SU-DHL-6 (cell line): ENCODE measurements at regions not wholly inside any gene's neighbourhood (a gene's known extent, or its start where the extent isn't known, plus 50 kb on each side); places are given as distances from the start of the nearest gene placed in this dataset.

Experiments
- H2AFZ ChIP-seq: fragments of 200-600 bp; sonication (generic); 2 replicates; pipeline ENCODE4 v1.6.1; 2014; ENCODE audit warnings: low read depth, mild to moderate bottlenecking, moderate library complexity, mixed read lengths, antibody characterized with exemption, low read length; ENCODE audit not compliant: severe bottlenecking
- H3F3A ChIP-seq: fragments of 200-600 bp; shearing (Covaris generic); 2 replicates; pipeline ENCODE4 v1.6.0; 2016; ENCODE audit warnings: antibody characterized with exemption, mild to moderate bottlenecking; ENCODE audit not compliant: insufficient read depth
- H3K27ac ChIP-seq: fragments of 200-600 bp; sonication (generic); 2 replicates; pipeline ENCODE4 v1.5.1; 2016; ENCODE audit warnings: low read depth, mild to moderate bottlenecking, low read length, moderate library complexity, mixed read lengths
- H3K27me3 ChIP-seq: fragments of 200-600 bp; sonication (generic), shearing (Covaris generic); 2 replicates; pipeline ENCODE4 v1.6.0; 2014; ENCODE audit warnings: mild to moderate bottlenecking, low read length
- H3K36me3 ChIP-seq: fragments of 200-600 bp; sonication (generic); 2 replicates; pipeline ENCODE4 v1.6.1; 2014; ENCODE audit warnings: mild to moderate bottlenecking, low read length, mixed read lengths
- H3K4me2 ChIP-seq: fragments of 300-600, 200-600 bp; shearing (Covaris generic), sonication (generic); 2 replicates; pipeline ENCODE4 v1.6.0; 2014; ENCODE audit warnings: low read length, low read depth, mild to moderate bottlenecking; ENCODE audit not compliant: poor library complexity, severe bottlenecking
- H3K4me3 ChIP-seq: fragments of 200-600 bp; sonication (generic); 2 replicates; pipeline ENCODE4 v1.5.1; 2014; ENCODE audit warnings: antibody characterized with exemption, low read length, mild to moderate bottlenecking, mixed read lengths; ENCODE audit not compliant: insufficient read depth, poor library complexity, severe bottlenecking
- H3K79me2 ChIP-seq: fragments of 200-600 bp; sonication (generic); 2 replicates; pipeline ENCODE4 v1.6.1; 2014; ENCODE audit warnings: mild to moderate bottlenecking, low read length, moderate library complexity; ENCODE audit not compliant: insufficient read depth
- H3K9ac ChIP-seq: fragments of 200-600 bp; sonication (generic); 2 replicates; pipeline ENCODE4 v1.7.0; 2014; ENCODE audit warnings: mild to moderate bottlenecking, low read length
- H3K9me2 ChIP-seq: fragments of 200-600 bp; sonication (generic); replicated peaks from 2 replicates; pipeline ENCODE4 v1.6.1; 2014; ENCODE audit warnings: low read length; ENCODE audit not compliant: insufficient read depth
- H3K9me3 ChIP-seq: fragments of 200-600 bp; sonication (generic); 2 replicates; pipeline ENCODE4 v1.6.1; 2014; ENCODE audit warnings: low read length, mixed read lengths; ENCODE audit not compliant: insufficient read depth
- H4K20me1 ChIP-seq: fragments of 200-600 bp; sonication (generic); 2 replicates; pipeline ENCODE4 v1.6.1; 2014; ENCODE audit warnings: low read depth, mild to moderate bottlenecking, antibody characterized with exemption, low read length, moderate library complexity, mixed read lengths
- EZH2phosphoT487 ChIP-seq: fragments of 200-600 bp; sonication (generic), shearing (Covaris generic); conservative IDR thresholded peaks from 2 replicates; pipeline ENCODE4 v1.6.1; 2018; ENCODE audit warnings: mild to moderate bottlenecking, antibody characterized with exemption, low read length, moderate library complexity, mixed read lengths
- TF ChIP-seq, protein P1 (sequence below): fragments of 200-600 bp; sonication (generic); IDR thresholded peaks from one replicate; pipeline ENCODE4 v1.5.1; 2017; ENCODE audit warnings: antibody characterized with exemption, mild to moderate bottlenecking, low read length, moderate library complexity; ENCODE audit not compliant: insufficient read depth, poor library complexity, severe bottlenecking

DNA sequence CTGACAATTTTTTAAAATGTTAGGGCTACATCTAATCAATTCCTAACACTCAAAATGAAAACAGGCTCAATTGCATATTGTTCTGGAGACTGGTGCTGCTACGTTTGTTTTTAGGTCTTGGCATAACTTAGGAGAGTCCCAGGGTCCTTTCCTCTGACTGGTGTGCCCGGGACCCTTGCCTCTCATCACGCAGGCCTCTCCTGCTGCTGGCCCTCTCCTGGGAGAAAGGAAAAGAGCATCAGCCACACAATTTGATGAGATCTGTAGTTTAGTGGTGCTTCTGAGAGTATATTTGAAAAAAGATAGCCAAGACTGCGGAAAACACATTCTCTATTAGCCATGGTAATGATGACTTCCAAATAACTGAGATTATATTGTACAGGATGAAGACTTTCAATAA lies 380.0 kb downstream of the KLF12 start:
- Histone ChIP-seq H3K9ac (no peak overlapping the region), H3K79me2 (no peaks in the 10 kb centered on the region), H3K36me3 (no peaks in the 10 kb centered on the region), H3K27ac (no peak overlapping the region), H3F3A (no peaks in the 10 kb centered on the region), H2AFZ (no peak overlapping the region), H3K27me3 (no peaks in the 10 kb centered on the region), H3K4me2 (no peak overlapping the region), H4K20me1 (no peaks in the 10 kb centered on the region), H3K9me2 (no peaks in the 10 kb centered on the region), H3K9me3 (no peaks in the 10 kb centered on the region), H3K4me3 (no peak overlapping the region)
- TF ChIP-seq, protein P1, sequence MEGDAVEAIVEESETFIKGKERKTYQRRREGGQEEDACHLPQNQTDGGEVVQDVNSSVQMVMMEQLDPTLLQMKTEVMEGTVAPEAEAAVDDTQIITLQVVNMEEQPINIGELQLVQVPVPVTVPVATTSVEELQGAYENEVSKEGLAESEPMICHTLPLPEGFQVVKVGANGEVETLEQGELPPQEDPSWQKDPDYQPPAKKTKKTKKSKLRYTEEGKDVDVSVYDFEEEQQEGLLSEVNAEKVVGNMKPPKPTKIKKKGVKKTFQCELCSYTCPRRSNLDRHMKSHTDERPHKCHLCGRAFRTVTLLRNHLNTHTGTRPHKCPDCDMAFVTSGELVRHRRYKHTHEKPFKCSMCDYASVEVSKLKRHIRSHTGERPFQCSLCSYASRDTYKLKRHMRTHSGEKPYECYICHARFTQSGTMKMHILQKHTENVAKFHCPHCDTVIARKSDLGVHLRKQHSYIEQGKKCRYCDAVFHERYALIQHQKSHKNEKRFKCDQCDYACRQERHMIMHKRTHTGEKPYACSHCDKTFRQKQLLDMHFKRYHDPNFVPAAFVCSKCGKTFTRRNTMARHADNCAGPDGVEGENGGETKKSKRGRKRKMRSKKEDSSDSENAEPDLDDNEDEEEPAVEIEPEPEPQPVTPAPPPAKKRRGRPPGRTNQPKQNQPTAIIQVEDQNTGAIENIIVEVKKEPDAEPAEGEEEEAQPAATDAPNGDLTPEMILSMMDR: no peak
- no peak for TF ChIP-seq EZH2phosphoT487

DNA sequence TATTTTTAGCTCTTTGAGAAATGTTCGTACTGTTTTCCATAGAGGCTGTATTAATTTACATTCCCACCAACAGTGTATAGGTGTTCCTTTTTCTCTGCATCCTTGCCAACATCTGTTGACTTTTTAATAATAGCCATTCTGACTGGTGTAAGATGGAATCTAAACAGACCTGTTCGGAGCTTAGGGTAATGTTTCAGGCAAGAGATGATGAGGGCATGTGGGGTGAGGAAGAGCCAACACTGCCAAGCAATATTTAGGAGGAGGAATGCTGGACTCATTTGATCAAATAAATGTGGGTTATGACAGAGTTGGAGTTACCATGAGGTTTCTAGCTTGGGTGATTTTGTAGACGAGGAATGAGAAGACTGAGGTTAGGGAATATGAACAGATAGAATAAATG lies 382.9 kb downstream of the KLF12 start:
- Histone ChIP-seq H3K9me3 (no peaks in the 10 kb centered on the region), H3F3A (no peaks in the 10 kb centered on the region), H2AFZ (no peak overlapping the region), H3K4me2 (no peak overlapping the region), H3K79me2 (no peaks in the 10 kb centered on the region), H3K27ac (no peak overlapping the region), H3K27me3 (no peaks in the 10 kb centered on the region), H3K9me2 (no peaks in the 10 kb centered on the region), H3K4me3 (no peak overlapping the region), H3K9ac (no peak overlapping the region), H4K20me1 (no peaks in the 10 kb centered on the region), H3K36me3 (no peaks in the 10 kb centered on the region)
- TF ChIP-seq, protein P1: no peak
- no peak for TF ChIP-seq EZH2phosphoT487

GRCh38 chr13:73748404-73748803 lies 385.8 kb downstream of the KLF12 start:
- Histone ChIP-seq H3K9ac (no peak overlapping the region), H4K20me1 (no peaks in the 10 kb centered on the region), H3F3A (no peaks in the 10 kb centered on the region), H2AFZ (no peak overlapping the region), H3K79me2 (no peaks in the 10 kb centered on the region), H3K4me2 (no peak overlapping the region), H3K9me3 (no peaks in the 10 kb centered on the region), H3K27me3 (no peaks in the 10 kb centered on the region), H3K36me3 (no peaks in the 10 kb centered on the region), H3K4me3 (no peak overlapping the region), H3K9me2 (no peaks in the 10 kb centered on the region), H3K27ac (no peak overlapping the region)
- TF ChIP-seq, protein P1: no peak
- TF ChIP-seq EZH2phosphoT487: no peak
